Fibroblast of mammary gland (primary cell): ENCODE measurements at regions not wholly inside any gene's neighbourhood (a gene's known extent, or its start where the extent isn't known, plus 50 kb on each side); places are given as distances from the start of the nearest gene placed in this dataset.
A peak's percentile ranks its signal among the peaks of the same experiment; 100 is the strongest.

Source experiments
- DNase-seq: peaks from one replicate; pipeline ENCODE4 v3.0.0-alpha.2; 2010; ENCODE audit warnings: low read depth
- H3K4me3 ChIP-seq: 2 replicates; pipeline ENCODE4 v1.5.1; 2011; ENCODE audit warnings: low read depth, mild to moderate bottlenecking, low read length, moderate library complexity; ENCODE audit not compliant: control insufficient read depth
- TF ChIP-seq, protein P1 (sequence below): conservative IDR thresholded peaks from 2 replicates; pipeline ENCODE4 v1.5.1; 2011; ENCODE audit warnings: low read depth, low read length, inconsistent platforms; ENCODE audit not compliant: control insufficient read depth, insufficient read depth

DNA sequence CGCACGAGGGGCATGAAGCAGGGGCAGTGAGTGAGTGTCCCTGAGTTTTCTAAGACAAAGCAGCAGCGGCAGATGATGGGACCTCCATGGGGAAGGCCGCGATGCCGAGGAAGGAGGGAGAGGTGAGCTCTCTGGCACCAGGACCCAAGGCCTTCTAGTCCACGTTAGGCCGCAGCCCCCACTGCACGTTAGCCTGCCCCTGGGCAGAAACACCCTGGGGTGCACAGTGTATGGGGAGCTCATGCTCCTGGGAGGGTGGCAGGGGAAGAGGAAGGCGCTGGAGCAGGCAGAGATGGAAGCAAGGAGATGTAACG is 97.3 kb upstream of the IKZF1 start:
- DNase-seq: no peak
- H3K4me3 ChIP-seq: no peak overlapping the region
- TF ChIP-seq, protein P1, sequence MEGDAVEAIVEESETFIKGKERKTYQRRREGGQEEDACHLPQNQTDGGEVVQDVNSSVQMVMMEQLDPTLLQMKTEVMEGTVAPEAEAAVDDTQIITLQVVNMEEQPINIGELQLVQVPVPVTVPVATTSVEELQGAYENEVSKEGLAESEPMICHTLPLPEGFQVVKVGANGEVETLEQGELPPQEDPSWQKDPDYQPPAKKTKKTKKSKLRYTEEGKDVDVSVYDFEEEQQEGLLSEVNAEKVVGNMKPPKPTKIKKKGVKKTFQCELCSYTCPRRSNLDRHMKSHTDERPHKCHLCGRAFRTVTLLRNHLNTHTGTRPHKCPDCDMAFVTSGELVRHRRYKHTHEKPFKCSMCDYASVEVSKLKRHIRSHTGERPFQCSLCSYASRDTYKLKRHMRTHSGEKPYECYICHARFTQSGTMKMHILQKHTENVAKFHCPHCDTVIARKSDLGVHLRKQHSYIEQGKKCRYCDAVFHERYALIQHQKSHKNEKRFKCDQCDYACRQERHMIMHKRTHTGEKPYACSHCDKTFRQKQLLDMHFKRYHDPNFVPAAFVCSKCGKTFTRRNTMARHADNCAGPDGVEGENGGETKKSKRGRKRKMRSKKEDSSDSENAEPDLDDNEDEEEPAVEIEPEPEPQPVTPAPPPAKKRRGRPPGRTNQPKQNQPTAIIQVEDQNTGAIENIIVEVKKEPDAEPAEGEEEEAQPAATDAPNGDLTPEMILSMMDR: no peak

DNA sequence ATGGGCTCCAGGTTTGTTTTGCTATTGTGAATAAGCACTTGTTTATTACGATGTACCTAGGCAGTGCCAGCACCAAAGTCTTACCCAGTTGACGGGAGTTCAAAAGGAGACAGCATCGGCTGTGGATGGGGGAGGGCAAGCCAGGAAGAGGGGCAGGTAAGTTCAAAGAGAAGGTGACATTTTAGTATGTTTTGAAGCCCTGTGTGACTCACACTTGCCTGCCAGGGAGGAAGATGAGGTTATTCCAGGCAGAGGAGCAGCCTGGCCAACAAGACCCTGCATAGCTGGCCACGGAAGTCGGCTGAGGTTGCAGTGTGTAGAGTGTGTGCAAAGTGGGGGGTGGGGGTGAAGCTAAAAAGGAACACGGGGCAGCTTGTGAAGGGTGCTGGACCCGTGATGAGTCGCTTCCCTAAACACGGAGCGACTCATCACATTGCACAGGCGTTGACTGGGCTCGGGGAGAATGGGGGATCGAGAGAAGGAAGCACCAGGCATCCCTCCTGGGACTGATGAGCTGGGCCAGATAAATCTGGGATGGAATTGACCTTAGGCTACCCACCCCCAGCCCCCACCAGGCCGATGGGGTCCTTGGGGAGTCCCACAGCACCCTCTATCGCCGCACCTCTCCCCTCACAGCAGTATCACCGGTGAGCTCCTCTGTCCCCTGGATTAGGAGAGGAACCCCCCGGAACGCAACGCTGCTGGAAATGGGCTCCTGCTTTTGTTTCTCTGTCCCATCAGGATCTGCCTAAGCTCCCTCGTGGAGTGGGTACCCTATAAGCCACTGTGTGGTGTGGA is 97.9 kb upstream of the IKZF1 start:
- peak; percentile 2 for DNase-seq
- H3K4me3 ChIP-seq: no peak overlapping the region
- TF ChIP-seq, protein P1: no peak

DNA sequence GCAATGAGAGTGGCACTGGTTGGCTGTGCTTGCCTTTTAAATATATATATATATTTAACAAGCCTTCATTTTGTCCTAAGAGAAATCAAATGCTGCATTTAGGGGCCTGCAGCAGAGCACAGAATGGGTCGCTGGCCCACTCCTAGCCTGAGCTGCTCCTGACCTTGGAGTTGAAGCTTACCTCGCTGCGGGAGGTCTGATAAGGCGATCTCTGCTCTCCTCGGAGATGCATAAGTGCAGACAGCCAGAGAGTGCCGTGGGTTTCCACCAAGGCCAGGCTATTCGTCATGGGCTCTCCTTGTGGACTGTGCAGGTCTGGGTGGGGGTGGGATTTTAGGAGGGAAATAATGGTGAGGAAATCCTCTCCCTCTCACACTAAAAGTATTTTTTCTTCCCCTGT is 99.5 kb upstream of the IKZF1 start:
- TF ChIP-seq, protein P1: no peak
- DNase-seq: no peak
- H3K4me3 ChIP-seq: no peak overlapping the region

DNA sequence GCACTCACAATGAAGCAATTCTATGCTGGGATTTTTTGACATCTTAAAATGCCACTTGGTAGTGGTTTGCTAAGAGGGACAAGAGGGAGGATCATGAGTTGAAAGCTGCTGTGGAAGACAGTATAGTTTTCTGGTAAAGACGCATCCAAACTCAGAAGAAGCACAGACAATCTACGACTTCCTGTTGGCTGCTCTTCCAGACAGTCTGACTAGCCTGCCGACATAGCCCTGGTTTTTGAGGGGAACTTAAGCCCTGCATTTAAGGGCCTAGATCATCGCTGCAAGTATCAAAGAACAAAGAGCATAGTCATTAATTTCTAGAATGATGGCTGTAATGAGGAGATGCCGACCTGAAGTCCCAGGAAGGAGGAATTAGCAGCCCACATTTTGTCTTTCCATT is 99.9 kb upstream of the IKZF1 start:
- H3K4me3 ChIP-seq: no peak overlapping the region
- TF ChIP-seq, protein P1: no peak
- no peak for DNase-seq

DNA sequence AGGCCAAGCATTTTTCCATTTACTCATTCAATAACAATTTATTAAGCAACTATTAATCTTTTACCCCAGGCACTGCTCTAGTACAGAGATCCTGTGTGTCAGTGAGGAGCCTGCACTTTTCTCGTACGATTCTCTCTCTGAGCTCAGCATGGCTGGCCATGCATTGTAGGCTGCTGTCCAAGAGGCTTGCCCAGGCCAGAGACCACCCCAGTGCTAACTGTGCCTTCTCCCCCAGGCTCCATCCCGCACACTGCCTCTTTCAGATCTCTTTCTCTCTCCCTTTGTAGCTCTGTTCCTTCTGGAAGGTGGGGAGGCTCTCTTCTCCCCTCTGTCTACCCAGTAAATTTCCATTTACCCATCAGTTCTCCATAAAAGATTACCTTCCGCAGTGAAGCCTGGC is 101.0 kb upstream of the IKZF1 start:
- TF ChIP-seq, protein P1: no peak

DNA sequence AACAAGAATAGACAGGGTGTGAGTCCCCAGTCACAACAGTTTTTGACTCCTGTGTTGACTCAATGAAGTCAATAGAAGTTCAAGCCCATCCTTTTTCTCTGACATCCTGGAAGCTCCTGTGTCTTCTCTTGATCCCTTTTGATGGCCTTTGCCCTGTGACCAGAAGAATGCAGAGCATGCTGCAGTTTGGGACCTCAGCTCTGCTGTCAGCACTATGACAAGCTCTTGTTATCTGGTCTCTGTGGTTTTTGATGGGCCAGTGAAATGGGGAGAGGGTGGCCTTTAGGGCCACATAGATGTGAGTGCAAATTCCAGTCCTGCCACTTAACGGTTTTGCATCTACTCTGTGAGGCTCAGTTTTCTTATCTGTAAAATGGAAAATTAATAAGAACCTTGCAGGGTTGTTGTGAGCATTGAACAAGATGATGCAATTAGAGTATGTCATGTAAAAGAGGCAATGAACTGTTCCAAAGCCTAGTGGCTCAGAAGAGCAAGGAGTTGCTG is 102.4 kb upstream of the IKZF1 start:
- TF ChIP-seq, protein P1: no peak
- no peak overlapping the region for H3K4me3 ChIP-seq
- no peak for DNase-seq

More for the DNA sequence above, 101.0 kb upstream of the IKZF1 start:
- DNase-seq: no peak
- H3K4me3 ChIP-seq: no peak overlapping the region
